Panc1 (cell line): ENCODE measurements at regions not wholly inside any gene's neighbourhood (a gene's known extent, or its start where the extent isn't known, plus 50 kb on each side); places are given as distances from the start of the nearest gene placed in this dataset.

ENCODE experiments used
- ATAC-seq: fragments of 200-7000 bp; cut with Tn5 transposase; 2 replicates; pipeline ENCODE4 v1.9.1; 2020; ENCODE audit warnings: mild to moderate bottlenecking, moderate library complexity
- BruUV-seq: library from RNA; stranded (reverse); fragments of 400-500 nt; replicated peaks from 2 replicates; lab custom pipeline; 2021; lab: Mats Ljungman, UMichigan
- CTCF ChIA-PET: fragments of 300-600 bp; sonication (Branson Sonifier 250); formaldehyde crosslinking; loops from one replicate; lab custom pipeline; 2022; ENCODE audit warnings: antibody characterized with exemption; lab: Charles Lee
- POLR2A ChIA-PET: fragments of 300-600 bp; sonication (Branson Sonifier 250); formaldehyde crosslinking; loops from one replicate; lab custom pipeline; 2022; ENCODE audit warnings: antibody characterized with exemption; lab: Charles Lee
- DNase-seq: peaks from one replicate; pipeline ENCODE4 v3.0.0-alpha.2; 2010; ENCODE audit warnings: low read depth, low spot score
- H3K27ac ChIP-seq: 2 replicates; pipeline ENCODE4 v1.5.1; 2011; ENCODE audit warnings: mild to moderate bottlenecking, low read length, inconsistent platforms
- H3K27me3 ChIP-seq: fragments of 200-500 bp; sonication (Bioruptor generic); 2 replicates; pipeline ENCODE4 v1.6.0; 2014; ENCODE audit warnings: low read length, inconsistent platforms; ENCODE audit not compliant: control insufficient read depth, insufficient read depth
- H3K36me3 ChIP-seq: fragments of 200-500 bp; sonication (Bioruptor generic); 2 replicates; pipeline ENCODE4 v1.5.1; 2014; ENCODE audit warnings: inconsistent platforms, mild to moderate bottlenecking, low read length, moderate library complexity; ENCODE audit not compliant: control insufficient read depth, insufficient read depth
- H3K4me1 ChIP-seq: 2 replicates; pipeline ENCODE4 v1.5.1; 2011; ENCODE audit warnings: inconsistent platforms, mild to moderate bottlenecking, low read length, moderate library complexity; ENCODE audit not compliant: control insufficient read depth, insufficient read depth
- H3K4me3 ChIP-seq, 2 experiments: 2 replicates each; pipeline ENCODE4 v1.5.1; 2011 to 2012; ENCODE audit warnings: low read depth in 2 of 2, low read length in 2 of 2, mild to moderate bottlenecking in 2 of 2, inconsistent platforms in 1 of 2, moderate library complexity in 1 of 2
- H3K9me3 ChIP-seq: fragments of 200-500 bp; sonication (Bioruptor generic); 2 replicates; pipeline ENCODE4 v1.5.1; 2014; ENCODE audit warnings: low read depth, mild to moderate bottlenecking, inconsistent platforms, low read length, moderate library complexity; ENCODE audit not compliant: control insufficient read depth, insufficient read depth
- POLR2AphosphoS5 ChIP-seq: IDR thresholded peaks from 2 replicates; pipeline ENCODE4 v1.6.1; 2012; ENCODE audit warnings: mild to moderate bottlenecking, low read depth, low read length, moderate library complexity
- SIN3A ChIP-seq: IDR thresholded peaks from 2 replicates; pipeline ENCODE4 v1.6.1; 2012; ENCODE audit warnings: low read depth, mild to moderate bottlenecking, low read length, moderate library complexity, borderline replicate concordance; ENCODE audit not compliant: insufficient read depth
- TCF7L2 ChIP-seq: IDR thresholded peaks from 2 replicates; pipeline ENCODE4 v1.6.1; 2011; ENCODE audit warnings: mild to moderate bottlenecking, low read depth, low read length, inconsistent platforms
- in situ Hi-C: cut with HindIII; loops from 2 replicates; pipeline ENCODE4 v1.10.0; 2016; ENCODE audit warnings: low sequenced_read_pairs, low pct_unique_long_range_greater_than_20kb
- intact Hi-C: fragments of 100-400 bp; cut with micrococcal nuclease; formaldehyde crosslinking; loops from one replicate; pipeline ENCODE4 v1.10.0; 2022; ENCODE audit not compliant: unreplicated experiment
- TF ChIP-seq, protein P1 (sequence below): fragments of 450-650 bp; IDR thresholded peaks from 2 replicates; pipeline ENCODE4 v1.5.1; 2017; ENCODE audit warnings: mild to moderate bottlenecking
- TF ChIP-seq, protein P2 (sequence below), 2 experiments: IDR thresholded peaks; 2 replicates each; pipeline ENCODE4 v1.6.1; 2011 to 2012; ENCODE audit warnings: low read depth in 2 of 2, control low read depth in 1 of 2, low read length in 1 of 2, mild to moderate bottlenecking in 1 of 2, moderate library complexity in 1 of 2; ENCODE audit not compliant: insufficient read depth in 1 of 2

DNA sequence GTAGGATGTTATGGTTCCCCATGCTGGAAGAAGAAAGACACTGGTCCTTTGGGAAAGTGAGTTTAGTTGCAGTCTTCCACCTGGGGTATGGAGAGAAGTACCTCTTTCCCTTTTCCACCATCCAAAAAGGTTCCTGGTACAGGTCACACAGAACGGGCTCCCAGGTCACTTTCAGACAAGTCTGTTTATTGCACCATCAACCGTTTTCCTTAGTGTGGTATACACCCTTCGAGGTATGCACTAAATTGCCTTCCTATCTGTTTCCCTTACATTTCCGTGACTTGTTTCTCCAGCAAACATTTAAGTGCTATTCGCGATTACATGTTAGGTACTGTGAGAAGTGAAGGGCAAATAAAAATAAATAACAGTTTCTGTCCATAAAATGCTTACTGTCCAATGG, 185.1 kb downstream of the ARL4A start:
- CTCF ChIA-PET: no interaction called here
- H3K4me1 ChIP-seq: no peaks in the 10 kb centered on the region
- no TSS peak for BruUV-seq
- in situ Hi-C loops (no loop called here), intact Hi-C loops (no loop called here)
- TF ChIP-seq POLR2AphosphoS5 (no peak), SIN3A (no peak), TCF7L2 (no peak)
- TF ChIP-seq, protein P1, sequence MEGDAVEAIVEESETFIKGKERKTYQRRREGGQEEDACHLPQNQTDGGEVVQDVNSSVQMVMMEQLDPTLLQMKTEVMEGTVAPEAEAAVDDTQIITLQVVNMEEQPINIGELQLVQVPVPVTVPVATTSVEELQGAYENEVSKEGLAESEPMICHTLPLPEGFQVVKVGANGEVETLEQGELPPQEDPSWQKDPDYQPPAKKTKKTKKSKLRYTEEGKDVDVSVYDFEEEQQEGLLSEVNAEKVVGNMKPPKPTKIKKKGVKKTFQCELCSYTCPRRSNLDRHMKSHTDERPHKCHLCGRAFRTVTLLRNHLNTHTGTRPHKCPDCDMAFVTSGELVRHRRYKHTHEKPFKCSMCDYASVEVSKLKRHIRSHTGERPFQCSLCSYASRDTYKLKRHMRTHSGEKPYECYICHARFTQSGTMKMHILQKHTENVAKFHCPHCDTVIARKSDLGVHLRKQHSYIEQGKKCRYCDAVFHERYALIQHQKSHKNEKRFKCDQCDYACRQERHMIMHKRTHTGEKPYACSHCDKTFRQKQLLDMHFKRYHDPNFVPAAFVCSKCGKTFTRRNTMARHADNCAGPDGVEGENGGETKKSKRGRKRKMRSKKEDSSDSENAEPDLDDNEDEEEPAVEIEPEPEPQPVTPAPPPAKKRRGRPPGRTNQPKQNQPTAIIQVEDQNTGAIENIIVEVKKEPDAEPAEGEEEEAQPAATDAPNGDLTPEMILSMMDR: no peak
- TF ChIP-seq, protein P2, sequence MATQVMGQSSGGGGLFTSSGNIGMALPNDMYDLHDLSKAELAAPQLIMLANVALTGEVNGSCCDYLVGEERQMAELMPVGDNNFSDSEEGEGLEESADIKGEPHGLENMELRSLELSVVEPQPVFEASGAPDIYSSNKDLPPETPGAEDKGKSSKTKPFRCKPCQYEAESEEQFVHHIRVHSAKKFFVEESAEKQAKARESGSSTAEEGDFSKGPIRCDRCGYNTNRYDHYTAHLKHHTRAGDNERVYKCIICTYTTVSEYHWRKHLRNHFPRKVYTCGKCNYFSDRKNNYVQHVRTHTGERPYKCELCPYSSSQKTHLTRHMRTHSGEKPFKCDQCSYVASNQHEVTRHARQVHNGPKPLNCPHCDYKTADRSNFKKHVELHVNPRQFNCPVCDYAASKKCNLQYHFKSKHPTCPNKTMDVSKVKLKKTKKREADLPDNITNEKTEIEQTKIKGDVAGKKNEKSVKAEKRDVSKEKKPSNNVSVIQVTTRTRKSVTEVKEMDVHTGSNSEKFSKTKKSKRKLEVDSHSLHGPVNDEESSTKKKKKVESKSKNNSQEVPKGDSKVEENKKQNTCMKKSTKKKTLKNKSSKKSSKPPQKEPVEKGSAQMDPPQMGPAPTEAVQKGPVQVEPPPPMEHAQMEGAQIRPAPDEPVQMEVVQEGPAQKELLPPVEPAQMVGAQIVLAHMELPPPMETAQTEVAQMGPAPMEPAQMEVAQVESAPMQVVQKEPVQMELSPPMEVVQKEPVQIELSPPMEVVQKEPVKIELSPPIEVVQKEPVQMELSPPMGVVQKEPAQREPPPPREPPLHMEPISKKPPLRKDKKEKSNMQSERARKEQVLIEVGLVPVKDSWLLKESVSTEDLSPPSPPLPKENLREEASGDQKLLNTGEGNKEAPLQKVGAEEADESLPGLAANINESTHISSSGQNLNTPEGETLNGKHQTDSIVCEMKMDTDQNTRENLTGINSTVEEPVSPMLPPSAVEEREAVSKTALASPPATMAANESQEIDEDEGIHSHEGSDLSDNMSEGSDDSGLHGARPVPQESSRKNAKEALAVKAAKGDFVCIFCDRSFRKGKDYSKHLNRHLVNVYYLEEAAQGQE (IDR thresholded peaks at IDR 0.05; ENCODE audit: insufficient read depth in 1 of 2, low read depth in 2 of 2, low read length in 1 of 2): no peak
- no peak for DNase-seq
- H3K36me3 ChIP-seq: no peaks in the 10 kb centered on the region
- H3K27me3 ChIP-seq: no peaks in the 10 kb centered on the region
- no peak overlapping the region for H3K27ac ChIP-seq
- H3K4me3 ChIP-seq: no peak overlapping the region
- H3K9me3 ChIP-seq: no peaks in the 10 kb centered on the region
- POLR2A ChIA-PET: no interaction called here
- ATAC-seq: no peak

DNA sequence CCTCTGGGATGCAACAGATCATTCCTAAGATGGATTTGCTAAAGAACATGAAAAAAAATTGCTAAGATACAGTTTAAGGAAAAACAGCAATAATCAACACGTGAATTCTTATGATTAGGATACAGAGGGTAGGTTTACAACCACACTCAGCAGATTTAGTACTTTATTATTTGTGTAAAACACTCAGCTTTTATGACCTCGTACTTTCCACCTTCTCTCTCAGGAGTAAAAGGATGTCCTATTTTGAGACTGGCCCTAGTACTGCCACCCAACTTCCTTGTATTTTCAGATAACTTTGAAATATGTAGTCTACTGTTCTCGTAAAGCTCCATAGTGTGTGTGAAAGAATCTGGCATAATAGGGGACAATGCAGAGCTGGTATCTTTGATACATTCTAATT, 186.1 kb downstream of the ARL4A start:
- no peak for ATAC-seq
- no peaks in the 10 kb centered on the region for H3K27me3 ChIP-seq
- in situ Hi-C loops: no loop called here
- intact Hi-C loops: no loop called here
- no peaks in the 10 kb centered on the region for H3K4me1 ChIP-seq
- BruUV-seq: no TSS peak
- CTCF ChIA-PET: no interaction called here
- H3K27ac ChIP-seq: no peak overlapping the region
- no peak overlapping the region for H3K4me3 ChIP-seq
- TF ChIP-seq, protein P1: no peak
- TF ChIP-seq TCF7L2 (no peak), SIN3A (no peak), POLR2AphosphoS5 (no peak)
- H3K36me3 ChIP-seq: no peaks in the 10 kb centered on the region
- DNase-seq: no peak
- H3K9me3 ChIP-seq: no peaks in the 10 kb centered on the region
- POLR2A ChIA-PET: no interaction called here
